ENCODE measurements at regions not wholly inside any gene's neighbourhood (a gene's known extent, or its start where the extent isn't known, plus 50 kb on each side); places are given as distances from the start of the nearest gene placed in this dataset.

DNA sequence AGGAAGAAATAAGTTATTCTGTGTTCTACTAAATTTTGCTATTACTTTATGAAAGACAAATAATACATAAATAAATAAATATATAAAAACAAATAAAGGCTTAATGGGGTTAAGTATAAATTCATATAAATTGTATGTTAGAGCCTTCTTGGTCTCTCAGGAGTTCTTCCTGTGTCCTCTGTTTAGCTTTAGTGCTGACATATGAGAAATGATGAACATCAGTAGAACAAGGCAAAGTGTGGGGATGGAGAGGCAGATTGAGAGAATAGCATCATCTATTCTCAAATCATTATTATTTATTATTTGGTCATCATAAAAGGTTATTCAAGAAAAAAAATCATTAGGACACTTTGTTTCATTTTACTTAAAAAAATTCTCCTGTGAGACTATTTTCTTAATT is 468.1 kb upstream of the CHST9 start:
- no peak overlapping the region for H3K56ac ChIP-seq (ENCODE audit: extremely low read depth, insufficient read depth, low read length)
- H3K14ac ChIP-seq (replicated peaks; ENCODE audit: low read depth, low read length): no peak overlapping the region
- H3K9me1 ChIP-seq (ENCODE audit: insufficient read depth, low read length): no peaks in the 10 kb centered on the region
- no peaks in the 10 kb centered on the region for H3K4me1 ChIP-seq (ENCODE audit: control insufficient read depth, insufficient read depth, low read length)
- no peaks in the 10 kb centered on the region for H3K27me3 ChIP-seq (ENCODE audit: control insufficient read depth, insufficient read depth, low read length)
- H4K5ac ChIP-seq (ENCODE audit: low read depth, low read length): no peak overlapping the region
- H4K8ac ChIP-seq (ENCODE audit: low read depth in 2 of 2, low read length in 2 of 2): no peak overlapping the region
- H2AFZ ChIP-seq (replicated peaks; ENCODE audit: low read length, poor library complexity): no peak overlapping the region
- H4K20me1 ChIP-seq (ENCODE audit: insufficient read depth, low read length): no peaks in the 10 kb centered on the region
- H3K9me3 ChIP-seq (ENCODE audit: control insufficient read depth, insufficient read depth, low read length): no peaks in the 10 kb centered on the region
- no peak overlapping the region for H2AK9ac ChIP-seq (replicated peaks; ENCODE audit: low read depth, low read length, poor library complexity)
- no peak overlapping the region for H2BK5ac ChIP-seq (ENCODE audit: low read depth, low read length, poor library complexity, severe bottlenecking)
- no peak overlapping the region for H3K9ac ChIP-seq (ENCODE audit: low read depth, low read length)
- CTCF ChIA-PET: no interaction called here
- no TSS peak for BruUV-seq (replicated peaks)
- in situ Hi-C loops (cut with MboI; ENCODE audit: low sequenced_read_pairs) (no loop called here), dilution Hi-C loops (cut with HindIII; ENCODE audit: low sequenced_read_pairs, unreplicated experiment) (no loop called here), intact Hi-C loops (cut with micrococcal nuclease) (no loop called here)
- no peak overlapping the region for H4K91ac ChIP-seq (ENCODE audit: insufficient read depth, low read depth, low read length)
- H3K18ac ChIP-seq (ENCODE audit: low read depth, low read length): no peak overlapping the region
- no peak overlapping the region for H3K4me2 ChIP-seq (ENCODE audit: low read depth, low read length)
- POLR2A ChIA-PET (ENCODE audit: unreplicated experiment): no interaction called here
- H3K27ac ChIP-seq (ENCODE audit: insufficient read depth, low read length): no peak overlapping the region
- DNase-seq: no peak
- no peaks in the 10 kb centered on the region for H3K36me3 ChIP-seq (ENCODE audit: control insufficient read depth, insufficient read depth, low read length)
- no peak overlapping the region for H3K4ac ChIP-seq (ENCODE audit: low read depth, low read length)
- TF ChIP-seq RCOR1 (IDR thresholded peaks at IDR 0.05; ENCODE audit: insufficient replicate concordance, low read length): no peak
- TF ChIP-seq, protein P1, sequence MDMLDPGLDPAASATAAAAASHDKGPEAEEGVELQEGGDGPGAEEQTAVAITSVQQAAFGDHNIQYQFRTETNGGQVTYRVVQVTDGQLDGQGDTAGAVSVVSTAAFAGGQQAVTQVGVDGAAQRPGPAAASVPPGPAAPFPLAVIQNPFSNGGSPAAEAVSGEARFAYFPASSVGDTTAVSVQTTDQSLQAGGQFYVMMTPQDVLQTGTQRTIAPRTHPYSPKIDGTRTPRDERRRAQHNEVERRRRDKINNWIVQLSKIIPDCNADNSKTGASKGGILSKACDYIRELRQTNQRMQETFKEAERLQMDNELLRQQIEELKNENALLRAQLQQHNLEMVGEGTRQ (IDR thresholded peaks at IDR 0.05; ENCODE audit: low read depth, low read length): no peak
- no peak for ATAC-seq (ENCODE audit: low read depth)
- no peak overlapping the region for H2BK120ac ChIP-seq (ENCODE audit: low read depth, low read length)
- H3K23ac ChIP-seq (ENCODE audit: low read depth, low read length): no peak overlapping the region
- H3K79me1 ChIP-seq (ENCODE audit: low read depth in 1 of 2, low read length in 2 of 2): no peaks in the 10 kb centered on the region
- no peak overlapping the region for H2BK15ac ChIP-seq (ENCODE audit: low read depth, low read length)
- no peak overlapping the region for H3K4me3 ChIP-seq (ENCODE audit: insufficient read depth, low read depth, low read length)
- H2BK20ac ChIP-seq (ENCODE audit: low read depth, low read length): no peak overlapping the region
- no peak overlapping the region for H2AK5ac ChIP-seq (ENCODE audit: low read depth, low read length)
